ENCODE measurements at regions not wholly inside any gene's neighbourhood (a gene's known extent, or its start where the extent isn't known, plus 50 kb on each side); places are given as distances from the start of the nearest gene placed in this dataset.

DNA sequence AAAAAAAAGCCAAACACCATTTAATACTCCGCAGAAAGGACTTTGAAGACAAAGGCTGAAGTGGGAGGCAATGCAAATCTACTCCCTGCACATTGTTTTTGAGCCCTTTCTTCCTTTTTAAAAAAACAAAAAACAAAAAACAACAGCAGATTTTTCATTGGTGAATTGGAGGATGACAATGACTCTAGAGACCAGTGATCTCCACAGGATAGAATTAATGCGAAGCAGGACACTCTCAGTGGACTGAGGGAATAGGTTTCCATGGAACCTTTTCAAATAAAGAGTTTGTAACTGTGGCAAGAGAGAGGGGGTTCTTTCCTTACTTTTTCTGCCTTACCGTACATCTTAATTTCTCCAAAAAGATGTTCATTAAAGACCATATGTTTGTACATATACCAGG is 371.0 kb downstream of the MEIS1 start:
- Histone ChIP-seq H4K8ac (ENCODE audit: low read depth in 2 of 2, low read length in 2 of 2) (no peak overlapping the region), H3K14ac (replicated peaks; ENCODE audit: low read depth, low read length) (no peak overlapping the region), H3K4me2 (ENCODE audit: low read depth, low read length) (no peak overlapping the region), H3K4ac (ENCODE audit: low read depth, low read length) (no peak overlapping the region), H3K56ac (ENCODE audit: extremely low read depth, insufficient read depth, low read length) (no peak overlapping the region), H3K27me3 (ENCODE audit: control insufficient read depth, insufficient read depth, low read length) (no peaks in the 10 kb centered on the region), H2AK5ac (ENCODE audit: low read depth, low read length) (no peak overlapping the region), H3K9ac (ENCODE audit: low read depth, low read length) (no peak overlapping the region), H2AFZ (replicated peaks; ENCODE audit: low read length, poor library complexity) (no peak overlapping the region), H3K79me1 (ENCODE audit: low read depth in 1 of 2, low read length in 2 of 2) (no peaks in the 10 kb centered on the region), H3K9me1 (ENCODE audit: insufficient read depth, low read length) (no peaks in the 10 kb centered on the region), H3K27ac (ENCODE audit: insufficient read depth, low read length) (no peak overlapping the region), H2BK120ac (ENCODE audit: low read depth, low read length) (no peak overlapping the region), H2BK15ac (ENCODE audit: low read depth, low read length) (no peak overlapping the region; the same call in 2 of the 3 replicates), H2AK9ac (replicated peaks; ENCODE audit: low read depth, low read length, poor library complexity) (no peak overlapping the region), H4K20me1 (ENCODE audit: insufficient read depth, low read length) (no peaks in the 10 kb centered on the region), H4K5ac (ENCODE audit: low read depth, low read length) (no peak overlapping the region), H3K23ac (ENCODE audit: low read depth, low read length) (no peak overlapping the region), H3K36me3 (ENCODE audit: control insufficient read depth, insufficient read depth, low read length) (no peaks in the 10 kb centered on the region), H3K4me1 (ENCODE audit: control insufficient read depth, insufficient read depth, low read length) (peaks cover 7% of the 10 kb centered on the region), H4K91ac (ENCODE audit: insufficient read depth, low read depth, low read length) (no peak overlapping the region), H2BK5ac (ENCODE audit: low read depth, low read length, poor library complexity, severe bottlenecking) (no peak overlapping the region), H3K4me3 (ENCODE audit: insufficient read depth, low read depth, low read length) (no peak overlapping the region), H3K9me3 (ENCODE audit: control insufficient read depth, insufficient read depth, low read length) (no peaks in the 10 kb centered on the region), H2BK20ac (ENCODE audit: low read depth, low read length) (0 out of 2 replicates have a peak overlapping the region, but pooled peaks have one; percentile 23), H3K18ac (ENCODE audit: low read depth, low read length) (no peak overlapping the region)
- BruUV-seq (replicated peaks) = no TSS peak
- POLR2A ChIA-PET (ENCODE audit: unreplicated experiment) = no interaction called here
- dilution Hi-C loops (cut with HindIII; ENCODE audit: low sequenced_read_pairs, unreplicated experiment) = no loop called here
- TF ChIP-seq RCOR1 (IDR thresholded peaks at IDR 0.05; ENCODE audit: insufficient replicate concordance, low read length) (no peak), NFE2L2 (IDR thresholded peaks at IDR 0.05; ENCODE audit: low read depth, low read length) (no peak), MAFK (IDR thresholded peaks at IDR 0.05; ENCODE audit: low read depth, low read length) (no peak), SMC3 (IDR thresholded peaks at IDR 0.05; ENCODE audit: low read depth, low read length) (no peak), RAD21 (IDR thresholded peaks at IDR 0.05; ENCODE audit: low read length) (no peak), POLR2A (IDR thresholded peaks at IDR 0.05; ENCODE audit: low read depth, low read length) (no peak), FOS (IDR thresholded peaks at IDR 0.05; ENCODE audit: low read depth, low read length) (no peak)
- no CpG with 5 or more reads among the region's 3 CpGs for WGBS, 2 experiments (ENCODE audit: extremely low coverage in 2 of 2, insufficient read length in 1 of 2)
- CTCF ChIA-PET = no interaction called here
- DNase-seq = no peak
- in situ Hi-C loops (cut with MboI; ENCODE audit: low sequenced_read_pairs) = no loop called here
- no peak for ATAC-seq (ENCODE audit: low read depth)
- intact Hi-C loops (cut with micrococcal nuclease) = no loop called here

All from IMR-90 (cell line).